ENCODE measurements at regions not wholly inside any gene's neighbourhood (a gene's known extent, or its start where the extent isn't known, plus 50 kb on each side); places are given as distances from the start of the nearest gene placed in this dataset.

- no peak for DNase-seq
Observed at GRCh38 chr7:27464970-27465369, 197.7 kb downstream of the HIBADH start.

DNA sequence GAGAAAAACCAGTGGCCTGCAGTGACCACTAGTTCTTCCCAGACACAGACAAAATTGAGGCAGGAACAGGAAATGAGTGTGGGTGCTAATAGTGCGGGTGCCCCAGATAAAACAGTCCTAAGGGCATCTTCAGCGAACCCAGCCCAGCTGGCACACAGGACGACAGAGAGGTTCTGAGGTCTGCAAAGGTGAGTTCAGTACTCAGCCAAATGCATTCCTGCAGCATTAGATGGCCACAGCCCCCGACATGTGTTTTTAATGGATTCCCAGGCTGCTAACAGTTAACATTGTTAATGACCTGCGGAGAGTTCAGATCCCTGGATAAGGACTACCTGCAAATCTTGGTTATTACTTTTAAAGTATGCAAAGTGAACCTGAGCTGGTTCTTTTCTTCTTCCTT lies 196.0 kb downstream of the HIBADH start:
- no peak for DNase-seq

- no peak for DNase-seq
Observed at GRCh38 chr7:27472043-27472442, 190.6 kb downstream of the HIBADH start.
